ENCODE measurements at regions not wholly inside any gene's neighbourhood (a gene's known extent, or its start where the extent isn't known, plus 50 kb on each side); places are given as distances from the start of the nearest gene placed in this dataset.
"Not testable (repeated sequence)": the region's sequence is repeated elsewhere in the genome, so short reads cannot be mapped to it uniquely, and the experiment has no call there.

GRCh38 chr1:30075916-30076315, 647.5 kb downstream of the MATN1 start:
- not testable (repeated sequence) for TF ChIP-seq CTCF, POLR2A (IDR thresholded peaks at IDR 0.05)

Data from ovary (tissue), 3 donors.